ENCODE measurements at regions not wholly inside any gene's neighbourhood (a gene's known extent, or its start where the extent isn't known, plus 50 kb on each side); places are given as distances from the start of the nearest gene placed in this dataset.
"Not testable (repeated sequence)": the region's sequence is repeated elsewhere in the genome, so short reads cannot be mapped to it uniquely, and the experiment has no call there.

DNA sequence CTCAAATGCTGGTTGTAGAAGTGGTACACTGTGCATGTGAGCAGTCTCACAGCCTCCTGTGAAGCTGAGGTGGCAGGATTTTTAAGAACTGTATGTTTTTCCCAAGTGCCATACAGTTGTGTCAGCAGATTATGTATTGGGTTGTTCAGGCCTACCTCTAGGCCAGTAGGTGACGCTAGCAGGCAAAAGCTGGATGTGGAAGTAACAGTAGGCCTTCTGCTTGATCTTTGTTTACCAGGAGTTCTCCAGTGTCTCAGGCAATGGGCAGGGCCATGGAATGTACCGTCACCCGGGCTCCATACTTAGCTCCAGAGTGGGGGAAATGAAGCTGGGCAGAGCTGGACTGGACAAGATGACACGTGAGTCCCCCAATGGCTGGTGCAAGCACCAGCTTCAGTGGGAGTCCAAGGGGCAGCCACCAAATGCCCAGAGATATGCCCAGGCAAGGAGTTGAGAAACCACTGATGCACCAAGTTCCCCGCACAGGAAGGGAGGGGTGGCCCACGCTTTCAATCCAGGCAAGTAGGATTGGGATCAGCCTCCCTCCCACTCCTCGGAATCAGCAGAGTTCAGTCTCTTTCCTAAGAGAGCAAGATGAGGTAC lies 289.7 kb downstream of the HTR1B start:
- no peak for DNase-seq

DNA sequence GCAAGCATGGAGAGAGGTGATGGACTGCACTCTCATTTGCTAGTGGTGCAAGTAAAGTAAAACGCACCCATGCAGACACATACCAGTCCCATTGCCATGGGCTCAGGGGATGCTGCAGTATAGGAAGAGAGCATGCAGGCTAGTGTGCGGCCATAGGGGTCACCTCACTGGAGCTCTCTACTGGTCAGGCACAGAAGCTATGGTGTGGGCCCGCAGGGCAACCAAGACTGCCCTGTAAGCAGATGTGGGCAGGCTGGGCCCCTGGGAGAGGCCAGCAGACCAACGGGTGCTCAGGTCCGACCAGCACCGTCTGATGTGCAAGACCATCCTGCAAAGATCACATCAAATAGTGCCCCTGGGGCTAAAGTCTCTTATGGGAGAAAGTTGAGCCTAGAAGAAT lies 290.7 kb downstream of the HTR1B start:
- no peak for DNase-seq

- no peak for DNase-seq
These were observed 303.6 kb downstream of the HTR1B start for GRCh38 chr6:77159730-77160129.

DNA sequence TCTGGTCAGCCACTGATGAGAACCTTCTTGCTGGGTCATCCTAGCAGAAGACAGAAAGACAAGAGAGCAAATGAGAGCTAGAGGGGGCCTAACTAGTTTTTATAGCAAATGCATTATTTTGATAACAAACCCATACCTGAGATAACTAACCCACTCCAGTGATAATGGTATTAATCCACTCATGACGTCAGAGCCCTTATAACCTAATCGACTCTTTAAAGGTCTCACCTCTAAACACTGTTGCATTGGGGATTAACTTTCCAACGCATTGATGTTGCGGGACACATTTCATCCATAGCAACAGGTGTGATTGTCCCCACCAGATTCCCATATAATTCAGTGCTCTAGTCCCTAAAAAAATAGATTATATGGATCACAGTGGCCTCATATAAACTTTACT lies 312.1 kb downstream of the HTR1B start:
- DNase-seq = no peak

GRCh38 chr6:77150736-77151135 lies 312.6 kb downstream of the HTR1B start:
- no peak for DNase-seq

- DNase-seq = no peak
These were observed 318.0 kb downstream of the HTR1B start for GRCh38 chr6:77145244-77145643.

GRCh38 chr6:77143659-77144447 lies 319.4 kb downstream of the HTR1B start:
- no peak for DNase-seq

DNA sequence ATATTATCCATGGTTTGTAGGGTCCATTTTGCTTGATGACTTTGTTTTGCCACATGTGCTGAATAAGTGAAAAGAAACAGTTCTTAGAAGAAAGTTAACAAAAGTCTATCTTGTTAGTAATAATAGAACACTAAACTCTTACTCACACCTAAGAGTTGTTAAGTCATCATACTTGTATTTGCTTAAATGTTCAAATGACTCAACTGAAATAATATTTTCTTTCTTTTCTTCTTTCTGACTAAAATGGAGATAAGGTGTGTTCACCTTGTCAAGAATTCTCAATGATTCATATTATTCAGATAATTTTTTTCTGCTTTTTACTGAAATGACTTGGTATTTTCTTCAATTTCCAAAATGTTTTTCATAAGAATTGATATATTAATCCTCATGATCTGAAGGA lies 327.2 kb downstream of the HTR1B start:
- no peak for DNase-seq

DNA sequence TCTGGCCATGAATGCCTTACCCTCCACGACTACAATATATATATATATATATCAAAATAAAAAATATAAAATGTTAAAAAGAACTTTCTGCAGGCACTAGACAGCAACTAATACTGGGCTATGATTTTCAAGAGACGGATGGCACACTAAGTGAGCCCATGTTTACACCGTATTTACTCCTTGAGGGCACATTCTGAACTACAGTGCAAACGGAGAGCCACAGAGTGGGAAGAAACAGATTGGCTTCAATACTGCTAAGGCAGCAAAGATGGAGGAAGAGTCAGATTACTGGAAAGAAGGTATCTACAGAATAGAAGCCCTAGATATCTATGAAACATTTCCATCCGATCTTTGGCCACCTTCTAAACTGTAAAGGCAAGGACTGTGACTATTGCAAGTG lies 330.3 kb downstream of the HTR1B start:
- DNase-seq = no peak

DNA sequence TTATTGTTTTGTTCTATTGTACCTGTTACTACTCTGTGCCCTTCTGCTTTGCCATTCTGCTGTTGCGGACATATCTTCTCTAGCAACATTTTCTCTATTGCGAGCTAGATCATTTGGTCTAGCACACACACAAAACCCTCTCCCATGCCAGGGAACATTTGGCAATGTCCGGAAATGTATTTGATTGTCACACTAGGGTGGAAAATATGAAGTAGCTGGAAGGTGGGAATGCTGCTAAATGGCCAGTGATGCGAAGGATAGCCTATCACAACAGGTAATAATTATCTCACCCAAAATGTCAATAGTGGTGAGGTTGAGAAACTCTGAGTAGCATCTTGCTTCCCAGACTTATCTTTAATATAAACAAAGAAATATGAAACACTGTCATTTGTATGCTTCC lies 331.9 kb downstream of the HTR1B start:
- no peak for DNase-seq

DNA sequence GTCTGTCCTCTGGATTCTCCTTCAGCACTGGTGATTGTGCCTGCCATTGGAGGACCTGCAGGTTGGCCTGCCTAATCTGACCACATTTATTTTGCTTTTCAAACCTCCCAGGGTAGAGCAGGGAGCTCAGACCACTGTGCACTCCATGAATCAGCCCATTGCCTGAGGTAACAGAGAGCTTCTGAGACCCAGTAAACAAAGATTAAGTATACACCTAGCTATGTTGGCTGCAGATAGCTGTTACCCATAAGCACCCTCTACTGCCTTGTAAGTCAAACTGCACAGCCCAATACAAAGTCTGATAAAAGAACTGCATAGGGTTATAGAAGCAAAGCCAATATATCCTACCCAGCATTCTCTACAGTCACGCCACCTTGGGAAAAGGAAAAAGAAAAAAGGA lies 338.7 kb downstream of the HTR1B start:
- DNase-seq = no peak

DNA sequence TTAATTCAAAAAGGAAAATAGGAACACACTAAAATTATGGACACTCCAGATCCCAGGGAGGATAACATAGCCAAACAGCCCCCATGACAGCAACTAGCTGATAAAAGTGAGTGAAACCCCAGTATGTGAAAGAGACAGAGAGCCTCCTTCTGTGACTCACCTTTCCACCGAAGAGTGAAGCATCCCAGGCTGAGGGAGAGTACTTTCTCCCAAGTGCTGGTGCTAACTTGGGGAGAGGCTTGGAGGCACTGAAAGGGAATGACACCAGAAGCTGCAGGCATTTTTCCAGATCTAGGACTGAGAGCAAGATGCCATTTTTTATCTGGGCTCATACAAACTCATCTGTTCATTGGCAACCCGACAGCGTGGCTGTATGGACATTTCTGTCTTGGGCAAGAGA lies 339.8 kb downstream of the HTR1B start:
- DNase-seq = no peak

DNA sequence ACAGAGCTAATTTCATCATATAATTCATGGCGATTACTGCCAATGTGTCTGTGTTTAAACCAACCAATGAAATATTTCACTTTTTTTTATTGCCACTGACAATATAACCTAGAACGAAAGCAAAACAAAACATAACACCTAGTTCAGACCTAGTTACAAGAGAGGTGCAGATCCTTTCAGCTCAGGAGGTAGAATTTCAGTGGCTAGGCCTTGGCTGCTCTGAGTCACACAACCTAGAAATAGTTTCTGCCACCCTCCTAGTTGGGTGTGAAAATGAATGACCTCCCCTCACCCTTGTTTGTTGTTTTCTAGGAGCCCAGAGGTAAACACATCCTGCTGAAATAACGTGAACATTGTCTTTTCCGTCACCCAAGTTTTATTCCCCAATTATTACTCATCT lies 356.3 kb downstream of the HTR1B start:
- DNase-seq = no peak

- DNase-seq = no peak
These were observed 358.2 kb downstream of the HTR1B start for GRCh38 chr6:77105091-77105490.

GRCh38 chr6:77097940-77098339 lies 365.4 kb downstream of the HTR1B start:
- no peak for DNase-seq

- no peak for DNase-seq
These were observed 367.2 kb downstream of the HTR1B start for GRCh38 chr6:77095936-77096627.

- no peak for DNase-seq
These were observed 368.5 kb downstream of the HTR1B start for GRCh38 chr6:77094821-77095220.

DNA sequence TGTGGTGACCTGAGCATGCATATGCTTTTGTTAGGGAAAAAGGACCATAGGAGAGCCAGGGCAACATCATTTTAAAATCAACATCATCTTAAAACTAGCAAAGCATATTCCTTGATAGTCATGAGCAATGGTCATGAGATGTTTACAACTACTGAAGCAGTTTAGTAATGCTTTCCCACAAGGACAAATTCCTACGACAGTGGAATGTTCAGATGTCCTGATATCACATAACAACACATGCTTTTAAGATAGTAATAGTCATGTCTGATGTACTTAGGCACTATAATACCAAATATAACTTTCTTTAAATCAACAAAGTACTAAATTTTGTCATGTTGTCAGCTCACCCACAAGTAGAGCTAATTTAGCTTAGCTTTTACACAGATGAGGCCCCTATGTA lies 370.3 kb downstream of the HTR1B start:
- DNase-seq = no peak

- DNase-seq = no peak
These were observed 373.5 kb downstream of the HTR1B start for GRCh38 chr6:77089776-77090175.

GRCh38 chr6:77087794-77088318 lies 375.4 kb downstream of the HTR1B start:
- DNase-seq = not testable (repeated sequence)

- DNase-seq = no peak
These were observed 389.1 kb downstream of the HTR1B start for GRCh38 chr6:77074037-77074713.

DNA sequence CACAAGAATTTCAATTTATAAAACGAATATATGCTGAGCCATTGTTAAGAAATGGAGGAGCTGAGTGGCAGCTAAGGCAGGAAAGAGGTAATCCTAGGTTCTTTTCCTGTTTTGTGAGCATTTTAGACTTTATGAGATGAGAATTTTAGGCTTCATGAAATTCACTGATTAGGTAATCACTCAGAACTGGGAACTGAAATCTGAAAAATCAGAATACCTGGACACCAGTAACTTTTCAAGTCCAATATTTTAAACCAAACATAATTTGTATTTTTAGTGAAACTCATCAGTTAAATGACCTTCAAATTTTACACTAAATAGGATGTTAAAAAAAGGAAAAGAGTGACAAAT lies 389.9 kb downstream of the HTR1B start:
- DNase-seq = no peak

- DNase-seq = no peak
These were observed 390.4 kb downstream of the HTR1B start for GRCh38 chr6:77072694-77073409.
